NCI-H1048 (cell line): ENCODE measurements at regions not wholly inside any gene's neighbourhood (a gene's known extent, or its start where the extent isn't known, plus 50 kb on each side); places are given as distances from the start of the nearest gene placed in this dataset.
A peak's percentile ranks its signal among the peaks of the same experiment; 100 is the strongest.

Source experiments
- DNase-seq: peaks from one replicate; lab custom pipeline; 2025; lab: John Stamatoyannopoulos, UW

GRCh38 chr6:16976385-16977183, 125.3 kb upstream of the STMND1 start:
- no peak for DNase-seq

GRCh38 chr6:16974704-16975359, 127.0 kb upstream of the STMND1 start:
- DNase-seq = no peak

DNA sequence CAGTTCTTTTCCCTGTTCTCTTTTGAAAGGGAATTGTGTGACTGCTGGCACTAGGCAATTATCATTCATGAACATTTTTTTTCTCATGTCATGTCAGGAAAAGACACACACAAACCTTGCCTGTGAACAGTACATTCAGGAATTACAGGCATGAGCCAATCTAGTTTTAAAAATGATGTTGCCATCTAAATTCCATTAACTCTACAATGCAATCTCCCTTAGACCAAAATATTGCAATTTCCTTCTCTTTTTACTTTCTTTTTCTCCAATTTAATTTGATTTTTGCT, 127.5 kb upstream of the STMND1 start:
- no peak for DNase-seq

- DNase-seq = no peak
These were observed 128.1 kb upstream of the STMND1 start for GRCh38 chr6:16973545-16974386.

- DNase-seq = no peak
These were observed 128.8 kb upstream of the STMND1 start for GRCh38 chr6:16973051-16973450.

DNA sequence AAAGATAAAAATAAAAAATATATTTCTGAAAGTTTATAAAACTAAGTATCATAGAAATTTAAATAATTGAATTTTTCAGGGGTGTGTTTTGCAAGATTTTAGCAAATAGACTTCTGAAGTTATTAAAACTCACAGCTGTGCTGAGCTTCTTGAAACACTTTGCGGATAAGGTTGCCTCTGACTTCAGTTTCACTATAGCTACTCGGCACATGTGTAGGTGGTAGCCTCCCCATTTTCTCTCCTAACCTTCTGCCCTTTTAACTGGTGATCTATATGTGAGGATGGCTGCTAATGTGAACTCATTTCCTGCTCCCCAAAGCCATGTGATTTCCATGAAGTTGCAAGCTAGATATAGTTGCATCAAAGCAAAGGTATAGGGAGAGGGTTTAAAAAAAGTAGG, 129.3 kb upstream of the STMND1 start:
- DNase-seq = no peak

DNA sequence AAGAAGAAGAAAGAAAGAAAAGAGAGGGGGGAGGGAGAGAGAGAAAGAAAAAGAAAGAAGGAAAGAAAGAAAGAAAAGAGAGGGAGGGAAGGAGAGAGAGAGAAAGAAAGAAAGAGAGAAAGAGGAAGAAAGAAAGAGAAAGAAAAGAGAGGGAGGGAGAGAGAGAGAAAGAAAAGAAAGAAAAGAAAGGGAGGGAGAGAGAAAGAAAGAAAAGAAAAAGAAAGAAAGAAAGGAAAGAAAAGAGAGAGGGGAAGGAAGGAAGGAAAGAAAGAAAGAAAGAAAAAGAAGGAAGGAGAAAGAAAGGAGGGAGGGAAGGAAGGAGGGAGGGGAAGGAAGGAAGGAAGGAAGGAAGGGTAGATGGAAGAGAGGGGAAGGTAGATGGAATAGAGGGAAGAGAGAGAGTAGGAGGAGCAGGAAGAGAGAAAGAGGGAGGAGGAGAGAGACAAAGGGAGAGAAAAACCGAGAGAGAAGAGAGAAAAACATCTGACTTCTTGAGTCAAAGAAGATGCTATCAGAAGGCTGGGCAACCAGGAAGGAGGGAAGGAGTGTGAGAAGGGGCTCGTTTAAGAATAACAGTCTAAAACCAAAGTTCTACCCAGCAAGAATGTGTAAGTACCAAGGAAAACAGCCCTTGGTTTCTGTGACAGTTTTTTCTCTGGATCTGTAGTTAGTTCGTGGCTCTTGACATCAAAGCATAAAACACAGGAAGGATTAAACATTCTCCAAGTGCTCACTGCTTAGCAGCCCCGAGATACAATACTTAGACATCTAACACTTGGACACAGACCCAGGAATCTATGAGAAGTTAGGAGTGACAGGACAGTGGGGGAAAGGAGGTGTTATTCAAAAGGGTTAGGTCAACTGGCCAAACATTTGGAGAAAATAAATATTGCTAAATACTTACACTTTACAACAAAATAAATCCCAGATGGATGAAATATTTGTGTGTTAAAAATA, 131.9 kb upstream of the STMND1 start:
- DNase-seq = no peak

DNA sequence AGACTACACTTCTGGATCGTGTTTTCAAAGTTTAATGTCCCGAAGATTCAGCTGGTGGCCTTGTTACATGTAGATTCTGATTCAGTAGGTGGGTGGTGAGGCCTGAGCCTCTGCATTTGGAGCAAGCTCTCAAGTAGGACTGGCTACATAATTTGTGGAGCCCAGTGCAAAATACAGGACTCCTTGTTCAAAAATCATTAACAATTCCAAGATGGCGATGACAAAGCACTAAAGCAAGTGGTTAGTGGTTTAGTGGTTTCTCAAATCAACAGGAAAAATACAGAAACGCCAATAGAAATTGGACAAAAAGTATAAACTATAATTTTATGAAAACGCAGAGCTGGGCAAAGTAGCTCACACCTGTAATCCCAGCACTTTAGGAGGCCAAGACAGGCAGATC, 133.7 kb upstream of the STMND1 start:
- DNase-seq = no peak

DNA sequence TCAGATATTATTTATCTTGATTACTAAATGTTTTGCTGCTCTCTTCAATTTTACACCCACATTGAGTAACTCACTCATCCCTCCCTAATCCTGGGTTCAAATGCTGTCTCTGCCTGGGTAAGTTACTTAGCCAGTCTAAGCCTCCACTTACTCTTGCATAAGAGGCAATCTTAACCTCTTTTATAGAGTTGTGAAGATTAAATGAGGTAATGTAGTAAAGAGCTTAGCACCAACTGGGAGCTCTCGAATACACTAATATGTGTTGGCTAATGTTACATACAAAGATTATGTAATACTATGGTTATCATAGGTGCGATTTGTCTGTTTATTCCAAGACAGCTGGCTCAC, 134.4 kb upstream of the STMND1 start:
- no peak for DNase-seq

GRCh38 chr6:16966791-16967469, 134.9 kb upstream of the STMND1 start:
- no peak for DNase-seq

DNA sequence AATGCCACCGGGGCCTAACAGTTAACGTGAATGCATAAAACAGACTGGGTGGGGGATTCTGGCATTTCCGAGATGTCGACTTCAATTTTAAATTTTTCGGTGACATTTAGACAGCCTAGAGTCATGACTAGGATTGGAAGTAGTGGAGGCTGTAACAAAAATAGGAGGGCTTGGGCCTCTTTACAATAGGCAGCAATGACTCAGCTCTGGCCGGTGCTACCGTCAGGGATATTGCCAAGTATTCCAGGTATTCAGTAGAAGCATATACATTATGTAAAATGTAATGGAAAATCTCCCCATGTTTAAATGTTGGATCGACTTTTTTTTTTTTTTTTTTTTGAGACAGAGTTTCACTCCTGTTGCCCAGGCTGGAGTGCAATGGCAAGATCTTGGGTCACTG, 136.2 kb upstream of the STMND1 start:
- DNase-seq = no peak

GRCh38 chr6:16964553-16965499, 137.0 kb upstream of the STMND1 start:
- peak; percentile 59 for DNase-seq

- no peak for DNase-seq
These were observed 140.3 kb upstream of the STMND1 start for GRCh38 chr6:16961577-16961976.

DNA sequence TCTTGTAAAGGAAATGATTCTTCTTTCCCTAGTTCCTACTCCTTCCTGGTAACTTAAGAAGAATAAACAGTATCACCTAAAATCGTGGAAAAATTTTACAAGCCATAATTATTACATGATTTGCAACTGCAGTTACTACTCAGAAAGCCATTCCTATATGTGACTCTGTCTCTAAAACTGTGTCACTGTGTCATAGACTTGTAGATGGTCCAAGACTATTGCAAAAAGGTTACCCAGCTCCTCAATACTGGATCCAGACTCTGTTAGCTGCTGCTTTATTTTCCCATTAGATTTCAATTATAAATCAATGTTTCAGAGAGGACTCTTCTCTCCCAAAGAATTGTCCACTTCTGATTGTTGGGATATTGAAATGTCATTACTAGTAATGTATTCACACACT, 142.1 kb upstream of the STMND1 start:
- DNase-seq = no peak

DNA sequence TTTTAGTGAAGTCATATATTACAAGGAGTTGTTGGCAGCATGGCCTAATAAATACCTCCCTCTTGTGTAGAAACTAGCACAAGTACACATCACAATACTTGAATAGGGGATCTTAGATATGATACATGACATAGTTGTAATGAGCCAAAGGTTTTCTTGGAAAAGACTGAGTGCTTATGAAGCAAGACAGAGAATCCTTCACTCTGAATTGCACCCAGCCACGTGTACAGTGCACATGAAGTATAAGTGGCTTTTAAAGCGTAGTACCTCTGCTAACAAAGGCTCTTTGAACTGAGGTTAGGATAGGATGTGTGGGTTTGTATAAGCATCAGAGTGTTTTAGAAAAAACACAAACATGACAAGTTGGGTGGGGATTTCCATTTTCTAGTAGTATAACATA, 145.5 kb upstream of the STMND1 start:
- DNase-seq = no peak

DNA sequence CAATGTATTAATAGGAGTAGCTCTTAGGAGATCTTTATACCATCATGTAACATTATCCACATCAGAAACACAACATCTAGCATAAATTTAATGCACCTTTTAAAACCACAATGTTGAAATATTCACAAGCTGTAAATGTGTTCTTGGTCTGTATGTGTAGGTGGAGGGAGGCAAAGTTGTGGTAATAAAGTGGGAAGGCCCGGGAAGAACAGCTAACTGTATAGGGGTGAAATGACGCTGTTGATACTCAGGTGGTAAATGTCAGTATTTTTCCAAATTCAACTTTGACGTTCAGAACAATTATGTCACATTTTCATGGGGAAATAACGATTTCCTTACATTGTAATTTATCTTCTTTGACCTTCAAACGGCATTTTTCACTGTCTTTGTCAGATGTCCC, 146.0 kb upstream of the STMND1 start:
- no peak for DNase-seq

DNA sequence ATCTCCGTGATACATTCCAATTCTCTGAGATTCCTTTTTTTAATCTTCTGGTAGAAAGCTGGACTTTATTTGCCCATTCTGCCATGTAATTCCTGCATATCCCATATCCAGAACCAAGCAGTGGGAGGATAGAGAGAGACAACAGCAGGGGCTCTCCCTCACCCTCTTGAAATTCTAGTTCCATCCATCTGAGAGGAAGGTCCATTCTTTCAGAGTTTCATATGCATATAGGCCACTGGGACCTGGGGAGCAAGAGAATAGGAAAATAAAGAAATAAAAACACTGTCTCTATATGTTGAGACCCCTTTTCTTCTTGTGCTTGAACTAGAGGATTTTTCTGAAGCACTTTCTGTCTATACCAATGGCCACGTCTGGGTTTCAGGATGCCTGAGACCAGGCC, 147.9 kb upstream of the STMND1 start:
- no peak for DNase-seq

DNA sequence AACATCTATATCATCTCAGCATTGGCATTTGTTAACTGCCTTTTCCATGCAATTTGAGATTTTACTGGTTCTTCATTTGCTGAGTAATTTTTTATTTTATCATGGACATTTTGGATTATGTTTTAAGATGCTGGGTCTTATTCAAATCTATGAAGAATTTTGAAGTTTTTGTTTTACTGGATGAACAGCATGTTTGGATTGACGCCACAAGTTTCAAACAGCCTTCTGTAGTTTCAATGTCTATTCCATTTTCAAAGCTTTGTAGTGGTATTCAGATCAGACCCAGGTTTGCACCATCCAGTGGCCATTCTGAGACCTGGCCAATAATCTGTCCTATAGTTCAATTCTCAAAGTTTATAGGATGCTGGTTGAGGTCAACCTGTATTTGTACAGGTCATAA, 148.4 kb upstream of the STMND1 start:
- no peak for DNase-seq

- DNase-seq = no peak
These were observed 150.9 kb upstream of the STMND1 start for GRCh38 chr6:16950825-16951495.

- DNase-seq = no peak
These were observed 151.5 kb upstream of the STMND1 start for GRCh38 chr6:16950302-16950701.
